Superior temporal gyrus (tissue), 1 donor: ENCODE measurements at regions not wholly inside any gene's neighbourhood (a gene's known extent, or its start where the extent isn't known, plus 50 kb on each side); places are given as distances from the start of the nearest gene placed in this dataset.

ENCODE experiments used
- DNase-seq: peaks from one replicate; pipeline ENCODE4 v3.0.0-alpha.2; 2016; ENCODE audit errors: extremely low spot score

DNA sequence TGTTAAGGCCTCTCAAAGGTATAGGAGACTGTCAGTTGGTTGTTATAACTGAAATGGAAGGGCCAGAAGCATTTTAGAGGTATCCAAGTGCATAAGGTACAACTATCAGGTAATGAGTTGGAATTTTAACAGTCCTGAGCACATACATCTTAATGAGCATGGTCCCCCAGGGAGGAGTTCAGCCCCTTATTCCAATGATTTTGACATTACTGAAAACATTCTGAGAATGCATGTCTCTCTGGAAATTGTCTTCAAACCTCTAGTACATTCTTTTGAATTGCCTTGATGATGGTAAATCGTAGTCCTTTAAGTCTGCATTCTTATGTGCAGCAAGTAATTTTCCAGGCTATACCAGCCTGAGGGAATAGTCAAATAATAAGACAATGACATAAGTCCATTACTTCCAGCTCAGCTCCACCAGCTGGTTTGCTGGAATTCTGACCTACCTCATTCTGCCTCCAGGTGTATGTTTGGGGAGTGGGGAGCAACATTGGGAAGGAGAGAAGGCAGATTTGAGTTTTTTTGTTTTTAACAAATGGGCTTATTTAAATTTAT lies 239.2 kb downstream of the MSRB3 start:
- no peak for DNase-seq

DNA sequence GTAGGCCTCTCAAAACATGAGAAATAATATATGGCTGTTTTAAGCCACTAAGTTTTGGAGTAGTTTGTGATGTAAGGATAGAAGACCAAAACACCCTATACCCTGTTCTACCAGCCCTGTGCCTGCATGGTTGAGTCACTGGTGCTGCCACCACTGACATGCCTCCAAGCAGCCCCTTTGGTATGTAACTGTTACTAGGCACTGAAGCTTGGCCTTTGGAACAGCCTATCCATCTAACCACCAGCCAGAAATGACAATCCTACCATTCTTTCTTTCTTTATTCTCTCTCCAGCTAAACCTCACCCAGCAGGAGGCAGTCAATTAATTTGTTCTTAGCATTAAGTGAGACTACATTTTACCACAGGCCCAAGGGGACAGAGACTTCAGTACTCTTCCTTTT lies 240.3 kb downstream of the MSRB3 start:
- no peak for DNase-seq

DNA sequence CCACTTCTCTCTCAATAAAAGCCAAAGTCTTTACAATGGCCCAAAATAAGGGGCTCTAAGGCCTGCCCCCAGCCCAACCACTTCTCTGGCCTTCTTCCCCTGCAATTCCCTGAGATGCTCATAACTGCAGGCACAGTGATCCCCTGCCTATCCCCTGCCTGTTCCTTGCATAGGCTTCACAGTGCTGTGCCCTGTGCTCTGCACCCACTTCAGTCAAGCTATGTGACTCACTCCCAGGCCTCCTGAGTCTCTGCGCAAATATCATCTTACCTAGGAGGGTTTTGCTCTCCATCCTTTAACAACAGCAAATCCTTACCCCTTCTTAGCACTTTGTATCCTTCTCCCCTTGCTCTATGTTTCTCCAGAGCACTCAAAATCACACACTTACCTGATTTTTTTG lies 242.2 kb downstream of the MSRB3 start:
- no peak for DNase-seq

DNA sequence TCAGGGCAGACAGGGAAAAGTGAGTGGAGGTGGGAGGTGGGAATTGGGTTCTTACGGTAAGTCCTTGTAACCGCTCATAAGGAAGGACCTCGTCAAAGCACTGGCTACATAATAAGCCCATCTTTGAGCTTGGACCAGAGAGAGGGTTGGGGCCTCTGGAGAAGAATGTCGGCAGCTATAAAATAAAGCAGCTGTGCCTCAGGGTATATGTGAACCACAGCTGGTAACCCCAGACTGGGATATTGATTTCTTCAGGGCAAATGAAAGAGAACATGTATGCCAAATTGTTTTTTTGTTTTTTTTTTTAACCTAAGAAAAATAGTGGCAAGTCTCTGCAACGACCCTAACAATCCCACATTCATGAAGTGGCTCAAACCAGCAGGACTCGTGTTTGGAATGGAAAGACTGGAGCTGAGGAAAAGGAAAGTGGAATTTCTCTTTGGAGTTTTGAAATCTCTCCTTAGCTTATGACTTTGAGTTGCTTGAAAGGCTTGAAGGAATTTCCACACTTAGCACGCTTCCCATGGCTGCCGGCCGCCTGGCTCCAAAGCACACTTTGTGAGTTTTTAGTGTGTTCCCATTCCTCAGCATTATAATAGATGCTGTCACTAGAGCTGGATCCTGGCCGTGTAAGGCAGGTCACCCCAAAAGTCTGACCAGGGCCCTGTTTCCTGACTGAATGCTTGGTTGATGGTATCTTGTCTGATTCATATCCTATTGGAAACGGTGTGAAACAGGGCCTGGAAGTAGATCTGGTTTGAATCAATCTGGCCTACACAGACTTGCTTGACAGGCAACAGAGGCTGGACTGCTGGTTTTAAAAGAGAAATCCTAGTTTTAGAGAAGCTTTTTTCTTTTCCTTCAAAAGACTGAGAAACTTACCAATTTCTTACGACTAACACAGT lies 244.7 kb downstream of the MSRB3 start:
- DNase-seq = no peak

DNA sequence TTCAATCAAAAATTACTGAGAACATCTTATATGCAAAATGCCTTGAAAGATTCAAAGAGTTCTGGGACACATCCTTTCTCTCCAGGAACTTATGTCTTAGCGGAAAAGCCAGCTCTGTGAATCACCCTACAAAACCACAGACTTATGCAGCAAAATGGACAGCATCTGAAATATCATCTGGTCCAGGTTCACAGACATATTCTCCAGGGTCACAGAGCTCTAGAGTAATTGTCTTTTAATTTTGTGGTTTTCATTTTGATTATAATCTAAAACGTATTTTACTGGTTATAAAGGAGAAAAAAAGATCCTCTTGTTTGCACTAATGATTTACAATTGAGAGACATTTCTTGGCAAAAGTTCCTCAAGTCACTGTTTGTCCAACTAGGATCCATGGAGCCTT lies 246.2 kb downstream of the MSRB3 start:
- no peak for DNase-seq

DNA sequence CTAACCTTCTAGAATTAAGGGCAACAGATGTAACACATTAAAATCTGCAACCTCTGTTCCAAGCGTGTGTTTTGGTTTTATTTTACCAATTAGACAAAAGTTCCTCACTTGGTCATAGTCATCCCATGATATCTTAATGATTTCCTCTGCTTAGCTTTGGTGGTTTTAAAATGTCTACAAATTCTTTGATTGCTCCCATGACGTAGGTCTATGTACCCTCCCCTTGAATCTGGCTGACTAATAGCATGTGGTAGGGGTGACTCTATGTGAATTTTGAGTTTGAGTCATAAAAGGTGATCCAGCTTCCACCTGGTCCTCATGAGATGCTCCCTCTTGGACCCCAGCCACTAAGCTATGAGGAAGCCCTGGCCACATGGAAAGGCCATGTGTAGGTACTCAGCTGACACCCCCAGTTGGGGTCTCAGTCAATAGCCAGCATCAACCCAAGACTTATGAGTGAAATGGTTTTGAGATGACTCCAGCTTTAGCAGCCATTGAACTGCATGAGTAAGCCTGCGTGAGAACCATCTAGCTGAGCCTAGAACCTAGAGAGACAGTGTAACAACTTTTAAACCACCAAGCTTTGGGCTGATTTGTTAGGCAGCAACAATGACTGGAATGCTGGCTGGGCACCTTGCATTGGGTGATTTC lies 247.1 kb downstream of the MSRB3 start:
- no peak for DNase-seq

DNA sequence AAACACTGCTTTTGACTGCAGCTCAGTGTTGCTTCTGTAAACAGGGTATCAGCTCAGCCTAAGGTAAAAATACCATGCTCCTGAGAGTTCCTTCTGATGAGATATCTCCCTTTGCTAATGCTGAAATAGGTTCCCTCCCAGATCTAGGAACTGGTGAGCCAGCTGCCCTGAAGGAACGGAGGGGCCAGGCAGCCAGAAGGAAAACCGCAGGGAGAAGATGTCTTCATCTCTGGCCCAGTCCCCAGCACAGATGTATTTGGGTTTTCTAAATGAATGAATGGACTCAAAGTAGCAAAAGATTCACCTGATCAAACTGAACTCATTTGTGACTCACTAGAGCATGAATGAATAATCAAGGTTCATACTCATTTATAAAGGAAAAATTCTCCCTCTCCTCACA lies 247.8 kb downstream of the MSRB3 start:
- no peak for DNase-seq

DNA sequence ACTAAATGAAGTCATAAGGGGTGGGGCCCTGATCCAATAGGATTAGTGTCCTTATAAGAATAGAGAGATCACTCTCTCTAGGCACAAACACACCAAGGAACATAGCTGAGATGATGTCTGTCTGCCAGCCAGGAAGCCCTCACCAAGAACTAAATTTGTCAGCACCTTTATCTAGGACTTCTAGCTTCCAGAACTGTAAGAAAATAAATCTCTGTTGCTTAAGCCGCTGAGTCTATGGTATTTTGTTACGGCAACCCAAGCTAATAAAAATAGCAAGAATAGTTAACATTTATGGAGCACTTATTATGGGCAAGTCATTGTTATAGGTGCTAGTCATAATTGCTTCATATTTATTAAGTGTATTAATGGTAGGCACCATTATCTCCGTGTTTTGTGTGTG lies 249.6 kb downstream of the MSRB3 start:
- no peak for DNase-seq

DNA sequence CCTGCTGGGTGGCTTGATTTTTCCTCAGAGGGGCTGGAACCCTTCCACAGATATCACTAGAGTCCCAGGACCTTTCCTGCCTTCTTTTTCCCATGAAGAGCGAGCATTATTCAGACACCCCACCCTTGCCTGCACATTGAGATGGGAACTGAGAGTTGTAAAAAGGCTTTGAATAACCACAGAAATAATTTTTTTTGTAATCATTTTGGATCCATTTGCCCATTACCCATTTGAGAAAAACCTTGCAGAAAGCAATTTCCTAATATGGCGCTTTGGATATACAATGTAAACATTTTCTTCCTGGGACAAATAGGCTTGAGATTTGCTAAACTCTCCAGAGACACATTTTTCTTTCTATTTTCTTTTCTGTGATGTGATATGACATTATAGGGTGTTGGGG lies 250.6 kb downstream of the MSRB3 start:
- no peak for DNase-seq

DNA sequence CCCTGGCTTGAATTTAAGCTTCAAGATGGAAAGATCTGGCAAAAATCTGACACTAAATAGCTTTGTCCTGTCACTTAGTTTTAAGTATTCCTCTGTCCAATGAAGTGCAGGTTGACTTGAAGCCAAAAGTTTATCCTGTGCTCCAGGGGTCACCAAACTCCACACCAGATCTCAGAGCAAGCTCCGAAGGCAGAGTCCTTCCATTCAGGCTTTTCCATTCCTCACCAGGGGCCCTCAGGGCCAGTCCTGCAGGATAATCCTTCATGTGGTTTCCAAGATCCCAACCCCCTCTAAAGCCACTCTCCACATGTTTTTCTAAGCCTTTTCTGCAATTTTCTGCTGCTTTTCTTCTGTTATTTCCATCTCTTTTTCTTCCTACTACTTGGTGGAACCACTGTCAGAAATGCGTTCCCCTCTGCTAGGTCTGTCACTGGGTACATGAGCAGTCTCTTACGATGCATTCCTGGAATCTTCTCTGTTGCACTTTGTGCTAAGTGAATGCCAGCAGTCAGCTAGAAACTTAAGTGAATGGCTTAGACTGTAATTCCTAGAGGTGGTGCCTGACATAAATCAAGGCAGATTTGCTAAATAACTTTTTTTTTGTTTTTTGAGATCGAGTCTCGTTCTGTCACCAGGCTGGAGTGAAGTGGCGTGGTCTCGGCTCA lies 251.4 kb downstream of the MSRB3 start:
- DNase-seq = no peak

DNA sequence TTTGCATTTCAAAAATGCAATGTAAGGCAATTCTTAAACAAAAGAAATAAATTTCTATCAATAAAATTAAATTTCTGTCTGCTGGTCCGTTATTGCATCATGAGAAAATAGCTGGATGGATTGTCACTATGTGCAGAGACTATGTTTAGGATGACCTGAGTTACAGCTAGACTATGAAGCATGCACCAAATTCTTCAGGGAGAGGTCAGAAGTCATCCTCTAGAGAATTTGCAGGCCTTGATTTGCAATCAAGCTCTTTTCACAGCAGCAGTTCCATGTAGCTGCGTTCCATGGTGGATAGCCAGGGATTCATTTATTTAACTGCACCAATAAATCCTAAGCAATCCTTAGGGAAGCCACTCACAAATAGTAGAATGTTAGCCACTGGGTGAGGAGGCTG lies 253.7 kb downstream of the MSRB3 start:
- DNase-seq = no peak

DNA sequence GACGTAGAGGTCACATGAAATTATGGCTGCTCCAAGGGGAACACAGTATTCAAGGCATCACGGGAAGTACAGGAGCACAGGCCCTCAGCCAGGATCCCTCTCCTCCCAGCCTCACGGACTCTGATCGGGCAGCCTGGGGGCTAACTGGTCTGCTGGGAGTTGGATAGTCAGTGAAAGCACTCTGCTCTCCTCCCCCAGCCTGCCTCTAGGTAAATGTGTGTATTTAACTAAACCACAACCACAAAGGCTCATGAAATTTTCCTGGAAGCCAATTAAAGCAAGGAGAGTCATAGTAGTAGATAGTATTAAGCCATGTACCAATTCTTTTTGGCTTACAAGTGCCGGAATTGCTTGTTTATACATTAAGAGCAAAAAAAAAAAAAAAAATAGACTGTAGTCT lies 254.3 kb downstream of the MSRB3 start:
- no peak for DNase-seq

DNA sequence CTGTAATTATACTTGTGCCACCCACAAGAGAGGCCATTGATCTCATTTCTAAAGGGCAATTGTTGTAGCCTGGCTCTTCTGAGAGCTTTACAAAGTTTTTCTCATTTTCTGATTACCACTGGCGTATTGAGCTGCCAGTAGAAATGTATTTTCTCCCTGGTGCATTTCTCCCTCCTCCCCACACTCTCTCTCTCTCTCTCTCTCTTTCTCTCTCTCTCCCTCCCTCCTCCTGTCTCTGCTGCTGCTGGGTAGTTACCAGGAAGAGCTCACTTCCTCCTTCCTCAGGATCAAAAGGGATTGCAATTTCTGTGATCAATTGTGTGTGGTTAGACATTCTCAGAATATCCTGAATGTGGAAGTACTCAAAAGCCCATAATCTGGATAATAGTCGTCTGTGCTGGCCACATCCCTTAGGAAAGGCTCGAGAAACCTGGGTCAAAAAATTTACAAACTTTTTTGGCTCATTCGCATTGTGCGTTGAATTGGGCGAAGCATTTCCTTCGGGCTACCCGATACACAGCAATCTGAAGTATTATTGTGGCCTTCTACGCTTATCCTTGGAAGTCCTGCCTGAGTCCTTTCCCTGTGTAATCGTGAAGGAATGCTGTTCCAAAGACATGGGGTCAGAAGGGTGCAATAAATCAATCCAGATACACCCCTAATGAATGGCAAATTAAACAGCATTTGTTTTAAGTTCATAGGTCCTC lies 254.8 kb downstream of the MSRB3 start:
- DNase-seq = no peak

DNA sequence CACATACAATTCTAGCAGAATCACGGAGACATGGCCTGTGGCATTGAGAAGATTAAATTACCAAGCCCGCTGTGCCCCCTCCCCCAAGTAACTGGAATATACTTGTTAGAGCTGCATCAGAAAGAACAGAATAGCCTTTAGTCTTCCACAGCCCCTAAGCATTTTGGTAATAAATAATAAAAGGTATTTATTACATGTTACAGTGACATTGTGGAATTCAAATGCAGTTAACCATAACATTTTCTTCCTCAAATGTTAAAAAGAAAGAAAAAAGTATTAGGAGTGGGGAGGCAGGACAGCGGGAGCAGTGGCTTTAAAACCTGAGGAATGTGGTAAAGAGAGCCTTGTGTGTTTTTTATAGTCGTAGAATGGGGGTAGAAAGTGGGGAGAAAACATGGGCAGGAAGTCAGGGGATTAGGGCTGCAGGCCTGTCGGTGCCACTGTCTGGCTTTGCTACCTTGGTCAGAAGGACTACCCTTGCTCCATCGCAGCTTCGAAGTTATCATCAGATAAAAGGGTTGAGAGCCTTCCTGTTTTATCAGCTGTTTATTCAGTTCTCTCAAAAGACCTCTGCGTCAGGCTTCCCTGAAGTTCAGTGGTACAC lies 255.9 kb downstream of the MSRB3 start:
- no peak for DNase-seq

DNA sequence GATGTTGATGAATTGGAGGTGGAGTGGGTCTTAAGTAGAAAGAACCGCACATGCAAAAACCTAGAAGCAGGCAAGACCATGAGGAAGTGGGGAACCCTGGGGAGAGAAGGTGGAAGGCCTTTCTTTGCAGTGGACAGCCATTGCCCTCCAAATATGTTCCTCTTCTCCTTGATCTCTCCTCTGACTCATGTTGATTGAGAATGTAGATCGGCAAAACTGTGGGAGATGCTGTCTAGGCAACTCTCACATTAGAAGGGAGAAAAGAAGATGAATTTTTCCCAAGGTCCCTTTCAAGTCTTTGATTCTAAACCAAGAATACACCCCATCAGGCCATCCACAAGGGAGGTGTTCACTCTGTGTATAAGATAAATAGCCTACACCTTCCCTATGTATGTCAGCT lies 257.5 kb downstream of the MSRB3 start:
- no peak for DNase-seq

DNA sequence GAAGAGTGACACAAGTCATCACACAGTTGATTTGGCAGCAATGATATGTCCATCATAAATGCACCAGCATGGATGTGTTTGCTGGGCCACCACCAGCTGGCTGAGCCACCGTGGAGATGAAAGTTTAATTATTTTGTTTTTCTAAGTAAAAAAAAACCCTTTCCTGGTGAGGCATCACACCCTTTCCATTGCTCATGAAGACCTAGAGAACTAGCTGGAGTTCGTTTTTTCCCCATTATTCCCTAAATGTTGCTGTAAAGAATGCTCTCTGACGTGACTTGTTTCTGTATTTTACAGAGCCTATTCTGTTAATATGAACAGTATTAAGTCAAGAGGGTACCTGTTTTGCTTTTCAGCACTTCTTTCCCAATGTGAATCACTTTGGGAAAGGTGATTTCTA lies 257.9 kb downstream of the MSRB3 start:
- DNase-seq = no peak

DNA sequence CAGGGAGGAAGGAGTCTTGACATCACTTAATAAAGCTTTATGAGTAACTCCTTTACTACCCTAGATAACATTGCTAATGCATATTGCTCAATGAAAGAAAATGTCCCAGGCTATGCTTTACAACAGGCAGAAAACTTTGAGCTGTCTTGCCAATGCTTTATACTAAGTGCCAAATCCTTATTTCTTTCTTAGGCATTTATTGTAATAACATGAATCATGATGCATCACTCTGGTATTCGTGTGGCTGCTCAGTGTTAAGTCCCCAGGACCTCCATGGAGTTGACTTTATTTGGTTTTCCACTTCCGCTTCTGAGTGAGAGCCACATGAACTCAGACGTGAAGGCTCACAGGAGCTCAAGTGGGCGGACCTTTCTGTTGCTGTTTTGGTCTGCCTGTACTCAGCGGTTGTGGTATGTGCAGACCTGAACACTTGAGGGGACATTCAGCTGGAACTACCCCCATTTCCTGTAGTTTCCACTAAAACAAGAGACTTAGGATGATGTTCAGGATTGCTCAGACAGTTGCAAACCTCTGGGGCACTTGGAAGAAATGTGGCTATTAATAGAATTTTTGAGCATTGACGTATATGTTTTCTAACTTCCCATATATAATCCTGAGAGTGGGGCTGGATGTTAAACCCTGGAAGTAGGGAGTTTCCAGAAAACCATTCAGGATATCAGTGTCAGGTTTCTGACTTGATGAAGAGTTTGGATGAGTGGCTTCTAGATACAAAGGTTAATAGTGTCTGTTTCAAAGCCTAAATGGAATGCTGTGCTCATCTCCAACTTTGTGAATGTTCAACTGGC lies 258.6 kb downstream of the MSRB3 start:
- DNase-seq = no peak

DNA sequence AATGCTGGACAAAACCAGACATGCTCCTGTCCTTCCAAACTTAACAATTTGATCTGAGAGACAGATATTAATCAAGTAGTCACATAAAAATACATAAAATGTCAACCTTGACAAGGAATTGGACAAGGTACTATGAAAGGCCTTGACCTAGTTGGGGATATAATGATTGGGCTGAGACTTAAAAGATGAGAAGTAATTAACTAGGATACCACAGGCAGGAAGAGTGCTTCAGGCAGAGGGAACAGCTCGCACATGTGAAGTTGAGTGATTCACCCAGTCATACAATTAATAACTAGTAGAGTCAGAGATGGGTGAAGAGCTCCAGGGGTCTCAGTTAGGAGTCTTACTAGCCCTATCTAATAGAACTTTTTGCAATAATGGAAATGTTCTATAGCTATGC lies 259.5 kb downstream of the MSRB3 start:
- no peak for DNase-seq

DNA sequence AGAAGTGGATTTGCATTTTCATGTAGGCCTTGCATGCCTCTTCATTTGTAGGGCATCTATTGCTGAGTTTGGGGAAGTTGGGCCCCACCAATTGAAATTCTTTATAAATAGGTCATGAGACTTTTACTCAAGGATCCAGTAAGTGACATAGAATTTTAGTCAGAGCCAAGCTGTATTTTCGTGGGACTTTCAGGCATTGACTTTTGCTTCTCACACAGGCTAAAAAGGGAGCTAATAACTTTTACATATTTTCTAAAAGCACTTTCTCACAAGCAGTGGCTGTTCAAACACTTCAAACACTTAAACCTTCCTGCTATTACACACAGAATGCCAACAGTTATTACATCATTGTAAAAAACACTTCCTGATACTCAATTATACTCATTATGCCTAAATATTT lies 260.5 kb downstream of the MSRB3 start:
- no peak for DNase-seq

DNA sequence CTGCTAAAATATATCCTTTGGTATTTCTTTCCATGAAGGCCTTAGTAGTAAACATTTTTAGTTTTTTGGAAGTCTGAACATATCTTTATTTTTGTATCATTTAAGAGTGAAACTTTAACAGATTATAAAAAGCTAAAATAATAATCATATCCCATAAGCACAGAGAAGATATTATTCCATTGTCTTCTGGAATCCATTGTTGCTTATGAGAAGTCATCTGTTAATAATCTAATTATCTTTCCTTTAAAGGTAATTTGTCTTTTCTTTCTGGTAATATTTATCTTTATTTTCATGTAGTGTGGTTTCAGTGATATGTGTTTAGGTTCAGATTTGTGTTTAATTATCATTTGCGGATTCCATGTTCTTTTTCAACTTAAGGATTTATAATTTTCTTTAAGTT lies 261.7 kb downstream of the MSRB3 start:
- no peak for DNase-seq

DNA sequence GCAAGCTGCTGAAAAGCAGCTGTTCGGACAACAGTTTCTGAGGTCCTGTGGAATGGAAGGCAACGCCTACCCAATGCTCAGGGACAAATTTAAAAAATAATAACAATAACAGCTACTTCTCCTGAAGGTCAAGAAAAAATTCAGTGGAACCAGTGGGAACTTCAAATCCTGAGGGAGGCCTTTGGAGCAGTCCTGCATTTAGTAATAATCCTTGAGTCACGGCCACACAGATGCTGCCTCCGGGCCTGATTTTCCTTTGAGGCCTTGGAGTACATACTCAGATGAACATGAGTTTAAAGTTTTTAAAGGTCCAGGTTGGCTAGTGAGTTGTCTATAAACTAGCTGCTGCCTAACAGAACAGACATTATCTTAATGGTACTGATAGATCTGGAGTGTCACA lies 268.0 kb downstream of the MSRB3 start:
- DNase-seq = no peak
